ENCODE measurements at regions not wholly inside any gene's neighbourhood (a gene's known extent, or its start where the extent isn't known, plus 50 kb on each side); places are given as distances from the start of the nearest gene placed in this dataset.

DNA sequence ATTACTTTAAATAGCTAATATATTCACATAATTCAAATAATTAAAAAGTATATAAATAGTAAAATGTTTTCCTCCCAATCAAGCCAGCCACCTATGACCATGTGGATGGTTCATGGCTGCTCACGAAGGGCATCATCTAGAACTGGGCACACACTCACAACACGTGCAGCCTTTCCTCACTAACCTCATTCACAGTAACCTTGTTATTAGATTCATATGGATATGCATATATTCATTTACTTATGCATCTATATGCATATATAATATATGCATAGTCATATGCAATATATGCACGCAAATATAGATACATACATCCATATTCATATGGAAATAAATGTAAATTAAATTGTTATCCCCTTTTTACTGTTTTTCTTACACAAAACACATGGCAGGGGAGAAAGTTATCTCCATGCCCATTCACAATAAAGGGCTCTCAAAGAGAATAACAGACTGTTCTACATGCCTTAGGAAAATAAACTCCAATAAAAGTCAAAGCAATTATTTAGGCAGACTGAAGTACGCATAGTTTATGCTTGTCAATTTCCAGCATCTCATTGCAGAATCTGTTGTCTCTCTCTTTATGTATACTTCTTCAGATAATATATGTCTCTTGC, 163.9 kb upstream of the ADGRL3 start:
- in situ Hi-C loops (cut with HindIII; ENCODE audit: low sequenced_read_pairs): no loop called here

GRCh38 chr4:61041527-61041926, 158.6 kb upstream of the ADGRL3 start:
- in situ Hi-C loops (cut with HindIII; ENCODE audit: low sequenced_read_pairs): no loop called here

GRCh38 chr4:61044837-61045236, 155.3 kb upstream of the ADGRL3 start:
- in situ Hi-C loops (cut with HindIII; ENCODE audit: low sequenced_read_pairs): no loop called here

- in situ Hi-C loops (cut with HindIII; ENCODE audit: low sequenced_read_pairs): no loop called here
These were observed 151.1 kb upstream of the ADGRL3 start for GRCh38 chr4:61049018-61049417.

DNA sequence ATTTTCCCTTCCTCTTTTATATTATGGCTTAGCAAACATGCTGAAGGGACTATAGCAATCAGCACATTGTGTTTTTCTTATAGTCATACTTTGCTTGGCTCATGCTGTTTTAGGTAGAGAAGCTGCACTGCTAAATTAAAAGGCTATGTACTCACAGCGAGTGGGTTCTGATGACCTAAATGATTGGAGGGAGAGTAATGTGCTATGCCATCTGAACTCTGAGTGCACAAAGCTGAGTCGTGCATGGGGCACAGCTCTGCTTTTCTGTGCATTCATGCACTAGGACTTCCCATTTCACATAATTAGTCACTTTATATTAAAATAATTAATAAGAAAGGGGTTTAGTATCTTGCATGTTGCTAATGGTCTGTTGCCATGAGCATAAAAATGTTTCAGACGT, 132.7 kb upstream of the ADGRL3 start:
- in situ Hi-C loops (cut with HindIII; ENCODE audit: low sequenced_read_pairs): no loop called here

DNA sequence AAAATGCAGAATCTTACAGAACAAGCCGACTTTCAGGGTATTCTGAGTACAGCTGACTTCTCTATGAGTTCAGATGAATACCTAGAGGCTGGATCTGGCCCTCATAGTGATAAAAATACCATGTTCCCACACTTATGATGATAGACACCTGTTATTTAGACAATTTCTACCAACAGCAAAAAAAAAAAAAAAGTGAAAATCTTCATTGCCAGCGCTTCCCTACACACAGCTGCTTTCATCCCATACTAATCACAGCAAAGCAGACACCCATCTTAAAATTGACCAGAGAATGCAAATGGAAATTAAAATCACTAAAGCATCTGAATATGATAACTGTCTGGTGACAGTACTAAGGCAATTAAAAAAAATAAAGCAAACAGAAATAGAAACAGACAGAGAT, 132.1 kb upstream of the ADGRL3 start:
- in situ Hi-C loops (cut with HindIII; ENCODE audit: low sequenced_read_pairs): no loop called here

- in situ Hi-C loops (cut with HindIII; ENCODE audit: low sequenced_read_pairs): no loop called here
These were observed 131.4 kb upstream of the ADGRL3 start for GRCh38 chr4:61068745-61069144.

GRCh38 chr4:61070269-61070668, 129.9 kb upstream of the ADGRL3 start:
- in situ Hi-C loops (cut with HindIII; ENCODE audit: low sequenced_read_pairs): no loop called here

GRCh38 chr4:61079427-61079826, 120.7 kb upstream of the ADGRL3 start:
- in situ Hi-C loops (cut with HindIII; ENCODE audit: low sequenced_read_pairs): no loop called here

DNA sequence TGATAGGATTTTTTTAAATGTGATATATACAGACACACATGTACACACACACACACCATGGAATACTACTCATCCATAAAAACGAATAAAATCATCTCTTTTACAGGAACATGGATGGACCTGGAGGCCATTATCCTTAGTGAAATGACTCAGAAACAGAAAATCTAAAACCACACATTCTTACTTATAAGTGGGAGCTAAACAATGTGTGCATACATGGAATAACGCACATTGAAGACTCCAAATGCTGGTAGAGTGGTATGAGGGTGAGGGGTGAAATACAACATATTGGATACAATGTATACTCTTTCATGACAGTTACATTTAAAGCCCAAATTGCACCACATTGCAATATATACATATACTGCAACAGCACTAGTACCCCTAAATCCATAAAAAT, 120.2 kb upstream of the ADGRL3 start:
- in situ Hi-C loops (cut with HindIII; ENCODE audit: low sequenced_read_pairs): no loop called here

GRCh38 chr4:61085534-61085933, 114.6 kb upstream of the ADGRL3 start:
- in situ Hi-C loops (cut with HindIII; ENCODE audit: low sequenced_read_pairs): no loop called here

DNA sequence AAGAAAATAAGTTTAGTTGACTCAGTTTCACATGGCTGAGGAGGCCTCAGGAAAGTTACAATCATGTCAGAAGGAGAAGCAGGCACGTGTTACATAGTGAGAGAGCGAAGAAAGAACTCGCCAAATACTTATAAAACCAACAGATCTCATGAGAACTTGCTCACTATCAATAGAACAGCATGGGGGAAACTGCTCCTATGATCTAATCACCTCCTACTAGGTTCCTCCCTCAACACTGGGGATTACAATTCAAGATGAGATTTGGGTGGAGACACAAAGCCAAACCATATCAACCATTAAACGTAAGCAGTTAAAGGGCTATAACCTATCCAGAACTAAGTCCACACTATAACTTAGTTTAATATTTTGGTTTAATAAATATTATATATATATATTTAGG, 113.8 kb upstream of the ADGRL3 start:
- in situ Hi-C loops (cut with HindIII; ENCODE audit: low sequenced_read_pairs): no loop called here

GRCh38 chr4:61086979-61087378, 113.1 kb upstream of the ADGRL3 start:
- in situ Hi-C loops (cut with HindIII; ENCODE audit: low sequenced_read_pairs): no loop called here

- in situ Hi-C loops (cut with HindIII; ENCODE audit: low sequenced_read_pairs): no loop called here
These were observed 105.1 kb upstream of the ADGRL3 start for GRCh38 chr4:61094854-61095598.

DNA sequence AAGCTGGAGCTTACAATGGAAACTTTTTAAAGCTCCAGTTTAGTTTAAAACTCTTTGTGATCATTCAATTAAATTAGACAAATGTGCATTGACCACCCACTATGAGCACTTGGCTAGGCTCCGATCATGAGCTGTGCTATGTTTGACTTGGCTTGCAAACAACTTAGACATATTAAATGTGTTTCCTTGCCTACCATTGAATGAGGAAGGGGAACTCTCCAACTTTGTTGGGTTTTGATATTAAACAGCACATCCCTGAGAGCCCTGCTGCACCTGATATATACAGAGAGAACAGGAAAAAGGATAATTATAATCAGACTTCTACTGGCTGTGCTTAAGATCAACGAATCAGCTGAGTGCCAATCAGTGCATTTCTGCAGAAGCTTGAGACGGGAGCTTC, 71.4 kb upstream of the ADGRL3 start:
- in situ Hi-C loops (cut with HindIII; ENCODE audit: low sequenced_read_pairs): no loop called here

DNA sequence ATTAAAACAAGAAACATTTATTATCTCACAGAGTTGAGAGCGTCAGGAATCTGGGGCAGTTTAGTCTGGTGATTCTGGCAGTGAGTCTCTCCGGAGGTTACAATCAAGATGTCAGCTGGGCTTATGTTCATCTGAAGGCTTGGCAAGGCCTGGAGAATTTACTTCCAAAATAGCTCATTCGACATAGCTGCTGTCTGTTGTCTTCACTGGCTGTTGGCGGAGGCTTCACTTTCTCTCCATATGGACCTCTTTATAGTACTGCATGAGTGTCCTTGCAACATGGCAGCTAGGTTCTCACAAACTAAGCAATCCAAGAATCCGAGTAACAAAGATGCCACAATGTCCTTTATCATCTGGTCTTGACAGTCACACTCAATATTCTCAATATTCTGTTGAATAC, 70.2 kb upstream of the ADGRL3 start:
- in situ Hi-C loops (cut with HindIII; ENCODE audit: low sequenced_read_pairs): no loop called here

GRCh38 chr4:61143461-61143860, 56.7 kb upstream of the ADGRL3 start:
- in situ Hi-C loops (cut with HindIII; ENCODE audit: low sequenced_read_pairs): no loop called here

GRCh38 chr4:61149278-61149677, 50.8 kb upstream of the ADGRL3 start:
- in situ Hi-C loops (cut with HindIII; ENCODE audit: low sequenced_read_pairs): no loop called here
